GM12878 (cell line): ENCODE measurements at regions not wholly inside any gene's neighbourhood (a gene's known extent, or its start where the extent isn't known, plus 50 kb on each side); places are given as distances from the start of the nearest gene placed in this dataset.

Experiments used
- CREB1 ChIP-seq: IDR thresholded peaks from 2 replicates; pipeline ENCODE4 v1.6.1; 2012; ENCODE audit warnings: low read depth, mild to moderate bottlenecking, inconsistent platforms
- CTCF ChIP-seq, 3 experiments: IDR thresholded peaks in 2 of 3; conservative IDR thresholded peaks in 1 of 3; 2 replicates each; pipeline ENCODE4 v1.5.1; 2011; ENCODE audit warnings: low read depth in 3 of 3, low read length in 3 of 3, mild to moderate bottlenecking in 3 of 3, control low read depth in 2 of 3, moderate library complexity in 2 of 3, inconsistent platforms in 1 of 3, mixed read lengths in 1 of 3; ENCODE audit not compliant: control insufficient read depth in 2 of 3, insufficient read depth in 1 of 3; ENCODE audit errors: extremely low read depth in 1 of 3
- EED ChIP-seq: sonication (generic); IDR thresholded peaks from 2 replicates; pipeline ENCODE4 v1.6.1; 2016; ENCODE audit warnings: antibody characterized with exemption, low read depth
- GATAD2B ChIP-seq: fragments of 450-650 bp; conservative IDR thresholded peaks from 2 replicates; pipeline ENCODE4 v1.6.1; 2017; ENCODE audit warnings: low read depth, mild to moderate bottlenecking, moderate library complexity
- MEF2A ChIP-seq: IDR thresholded peaks from 2 replicates; pipeline ENCODE4 v1.6.1; 2011; ENCODE audit warnings: low read depth, mild to moderate bottlenecking, low read length, moderate library complexity; ENCODE audit not compliant: insufficient read depth
- NFYB ChIP-seq: IDR thresholded peaks from 2 replicates; pipeline ENCODE4 v1.6.1; 2011; ENCODE audit warnings: low read depth, mild to moderate bottlenecking, low read length, improper control_type of control experiment, moderate library complexity; ENCODE audit not compliant: insufficient read depth
- POLR2AphosphoS5 ChIP-seq: IDR thresholded peaks from 2 replicates; pipeline ENCODE4 v1.6.1; 2011; ENCODE audit warnings: mild to moderate bottlenecking, low read length, inconsistent platforms
- POU2F2 ChIP-seq: IDR thresholded peaks from 3 replicates; pipeline ENCODE4 v1.6.1; 2011; ENCODE audit warnings: low read depth, mild to moderate bottlenecking, low read length, borderline replicate concordance

DNA sequence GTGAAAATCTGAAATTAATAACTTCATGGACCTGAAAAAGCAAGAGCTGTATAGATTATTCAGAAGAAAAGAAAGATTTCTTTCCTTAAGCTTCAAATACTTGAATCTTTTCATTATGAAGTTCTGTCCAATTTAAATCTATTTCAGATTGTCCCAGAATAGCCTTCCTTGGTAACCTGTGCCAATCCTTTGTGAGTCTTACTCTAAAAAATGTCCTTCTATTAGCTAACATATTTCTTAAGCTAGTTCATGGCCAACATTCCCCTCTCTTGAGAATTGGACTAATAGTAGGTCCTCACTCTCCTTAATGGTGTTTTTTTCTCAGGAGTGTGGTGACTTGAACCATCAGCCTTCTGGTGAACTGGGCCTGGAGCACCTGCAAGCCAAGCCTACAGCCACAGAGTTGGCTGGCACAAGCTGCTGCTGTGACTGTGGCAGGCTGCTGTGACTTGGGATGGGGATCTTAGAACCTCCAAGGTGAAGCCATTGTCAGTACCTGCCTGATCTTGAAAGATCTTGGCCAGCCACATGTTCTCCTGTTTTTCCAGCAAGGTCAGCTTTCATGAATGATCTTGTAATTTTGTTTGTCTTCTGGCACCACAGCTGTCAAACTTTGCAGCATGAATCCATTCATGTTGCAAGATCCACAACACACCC is 262.6 kb upstream of the MAP3K1 start:
- TF ChIP-seq POU2F2 (no peak), NFYB (no peak), CTCF (IDR thresholded peaks at IDR 0.05 in 2 of 3, conservative IDR thresholded peaks at IDR 0.05 in 1 of 3; ENCODE audit: control insufficient read depth in 2 of 3, extremely low read depth in 1 of 3, insufficient read depth in 1 of 3, low read depth in 3 of 3, low read length in 3 of 3) (no peak), EED (no peak), POLR2AphosphoS5 (no peak), GATAD2B (no peak), MEF2A (no peak), CREB1 (no peak)
